ENCODE measurements at regions not wholly inside any gene's neighbourhood (a gene's known extent, or its start where the extent isn't known, plus 50 kb on each side); places are given as distances from the start of the nearest gene placed in this dataset.

DNA sequence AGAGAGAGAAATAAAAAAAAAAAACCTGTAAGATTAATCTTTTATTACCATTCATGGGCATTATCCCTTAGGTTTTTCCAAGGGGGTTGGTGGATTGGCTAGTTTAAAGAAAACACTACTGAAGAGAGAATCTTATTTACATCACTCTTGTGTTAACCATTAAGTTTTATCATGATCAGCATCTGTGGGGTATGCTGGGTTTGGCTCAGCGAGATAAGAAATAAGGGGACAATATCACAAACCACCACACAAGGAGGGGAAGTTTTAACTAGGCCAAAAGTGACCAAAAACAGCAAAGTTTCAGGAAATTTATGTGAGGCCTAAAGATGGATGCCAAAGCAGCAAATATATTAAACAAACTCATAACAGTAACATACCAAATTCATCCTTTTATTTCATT is 548.6 kb downstream of the SLC16A7 start (continued):
- TF ChIP-seq PML (IDR thresholded peaks at IDR 0.05; ENCODE audit: low read length), result peak; percentile 97
- TF ChIP-seq NFRKB (IDR thresholded peaks at IDR 0.05; ENCODE audit: low read depth), result 0 out of 2 replicates have a peak, but pooled peaks have one; percentile 50
- no peak for TF ChIP-seq SRSF3 (IDR thresholded peaks at IDR 0.05; ENCODE audit: insufficient read depth, low read length)
- 0 out of 2 replicates have a peak, but pooled peaks have one; percentile 17 for TF ChIP-seq BCOR (IDR thresholded peaks at IDR 0.05)
- TF ChIP-seq RAD51 (IDR thresholded peaks at IDR 0.05; ENCODE audit: borderline replicate concordance, low read depth), result no peak
- peak; percentile 70 for TF ChIP-seq ZNF766 (CRISPR knock-in tag; conservative IDR thresholded peaks at IDR 0.05)
- peak; percentile 75; the same call in 1 of the 2 replicates for TF ChIP-seq SMAD3 (CRISPR knock-in tag; conservative IDR thresholded peaks at IDR 0.05)
- TF ChIP-seq, protein P1, sequence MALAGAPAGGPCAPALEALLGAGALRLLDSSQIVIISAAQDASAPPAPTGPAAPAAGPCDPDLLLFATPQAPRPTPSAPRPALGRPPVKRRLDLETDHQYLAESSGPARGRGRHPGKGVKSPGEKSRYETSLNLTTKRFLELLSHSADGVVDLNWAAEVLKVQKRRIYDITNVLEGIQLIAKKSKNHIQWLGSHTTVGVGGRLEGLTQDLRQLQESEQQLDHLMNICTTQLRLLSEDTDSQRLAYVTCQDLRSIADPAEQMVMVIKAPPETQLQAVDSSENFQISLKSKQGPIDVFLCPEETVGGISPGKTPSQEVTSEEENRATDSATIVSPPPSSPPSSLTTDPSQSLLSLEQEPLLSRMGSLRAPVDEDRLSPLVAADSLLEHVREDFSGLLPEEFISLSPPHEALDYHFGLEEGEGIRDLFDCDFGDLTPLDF (CRISPR knock-in tag; IDR thresholded peaks at IDR 0.05), result no peak
- peak; percentile 26 to 65; a peak in 1 of 4 replicates for TF ChIP-seq ZNF318 (IDR thresholded peaks at IDR 0.05; ENCODE audit: borderline replicate concordance in 1 of 2, low read depth in 1 of 2)
- TF ChIP-seq FOXA3 (CRISPR knock-in tag; conservative IDR thresholded peaks at IDR 0.05 in 1 of 2, IDR thresholded peaks at IDR 0.05 in 1 of 2), result peak in 1 of 2 experiments; percentile 58; a peak in 1 of 4 replicates
- no peak for TF ChIP-seq ZBTB43 (CRISPR knock-in tag; IDR thresholded peaks at IDR 0.05)
- peak in 1 of 3 experiments; percentile 56; a peak in 1 of 6 replicates for TF ChIP-seq ZBTB11 (CRISPR knock-in tag; IDR thresholded peaks at IDR 0.05)
- TF ChIP-seq FOSL1 (tag; conservative IDR thresholded peaks at IDR 0.05), result peak; percentile 73

Measured in K562 (cell line).